ENCODE measurements at regions not wholly inside any gene's neighbourhood (a gene's known extent, or its start where the extent isn't known, plus 50 kb on each side); places are given as distances from the start of the nearest gene placed in this dataset.

GRCh38 chr3:195003893-195004289, 267.1 kb downstream of the XXYLT1 start:
- TF ChIP-seq EP300 (IDR thresholded peaks at IDR 0.05; ENCODE audit: low read depth) (no peak), POLR2A (IDR thresholded peaks at IDR 0.05) (no peak)

DNA sequence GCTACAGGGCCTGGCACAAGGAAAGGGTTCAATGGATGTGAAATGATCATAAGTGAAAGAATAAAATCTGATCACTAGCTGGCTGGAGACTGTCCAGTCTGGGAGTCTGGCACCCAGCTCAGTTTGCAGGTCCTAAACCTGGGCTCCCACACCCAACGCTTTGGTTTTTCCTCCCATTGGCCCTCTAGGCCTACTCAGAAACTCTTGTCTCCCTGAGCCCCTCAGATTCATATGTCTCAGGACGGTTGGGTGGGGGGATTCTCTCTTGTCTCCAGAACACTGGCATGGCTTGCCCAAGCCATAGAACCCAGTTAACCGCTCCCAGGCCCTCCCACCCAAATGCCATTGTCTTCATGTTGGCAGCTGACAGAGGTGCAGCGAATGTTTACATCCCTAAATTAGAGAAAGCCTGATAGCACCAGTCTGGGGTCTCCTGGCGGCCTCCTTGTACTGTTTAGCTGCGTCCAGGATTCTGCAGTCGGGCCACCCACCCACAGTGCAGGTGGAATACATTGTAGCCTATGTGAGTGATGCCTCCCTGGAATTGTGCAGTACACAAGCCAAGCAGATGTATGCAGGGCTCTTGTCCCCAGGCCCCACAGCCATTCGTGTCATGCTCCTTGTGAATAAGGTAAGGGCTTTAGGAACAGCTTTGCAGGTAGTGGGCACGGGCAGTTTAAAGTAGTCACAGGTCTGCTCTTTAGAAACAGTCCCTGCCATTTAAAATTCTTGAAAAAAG, 266.3 kb downstream of the XXYLT1 start:
- Histone ChIP-seq H3K36me3 (no peaks in the 10 kb centered on the region), H3K27me3 (peaks cover 7% of the 10 kb centered on the region), H3K4me3 (no peak overlapping the region), H3K9me3 (no peaks in the 10 kb centered on the region), H3K27ac (no peak overlapping the region), H3K4me1 (peaks cover 0 to 4% (median 2%) of the 10 kb centered on the region in 4 donors)
- intact Hi-C loops (cut with DNase I; ENCODE audit: low total_unique reads) (loop anchor here (10.0 kb wide), 1 partner anchor 260 kb away; no protein-coding TSS in a partner anchor), in situ Hi-C loops (cut with MboI; ENCODE audit: low pct_ligation_motif_present in 1 of 4, low pct_unique_long_range_greater_than_20kb in 1 of 4, low sequenced_read_pairs in 3 of 4) (loop anchor here in 1 of 4 donors (25.0 kb wide), 1 partner anchor 233 kb away; no protein-coding TSS in a partner anchor)
- no peak for DNase-seq
- WGBS, 2 donors (ENCODE audit: low coverage in 1 of 2), result 91% methylated on average over 9 of the region's 9 CpGs; no CpG with 5 or more reads in 1 of the 2 donors
- TF ChIP-seq, protein P1, sequence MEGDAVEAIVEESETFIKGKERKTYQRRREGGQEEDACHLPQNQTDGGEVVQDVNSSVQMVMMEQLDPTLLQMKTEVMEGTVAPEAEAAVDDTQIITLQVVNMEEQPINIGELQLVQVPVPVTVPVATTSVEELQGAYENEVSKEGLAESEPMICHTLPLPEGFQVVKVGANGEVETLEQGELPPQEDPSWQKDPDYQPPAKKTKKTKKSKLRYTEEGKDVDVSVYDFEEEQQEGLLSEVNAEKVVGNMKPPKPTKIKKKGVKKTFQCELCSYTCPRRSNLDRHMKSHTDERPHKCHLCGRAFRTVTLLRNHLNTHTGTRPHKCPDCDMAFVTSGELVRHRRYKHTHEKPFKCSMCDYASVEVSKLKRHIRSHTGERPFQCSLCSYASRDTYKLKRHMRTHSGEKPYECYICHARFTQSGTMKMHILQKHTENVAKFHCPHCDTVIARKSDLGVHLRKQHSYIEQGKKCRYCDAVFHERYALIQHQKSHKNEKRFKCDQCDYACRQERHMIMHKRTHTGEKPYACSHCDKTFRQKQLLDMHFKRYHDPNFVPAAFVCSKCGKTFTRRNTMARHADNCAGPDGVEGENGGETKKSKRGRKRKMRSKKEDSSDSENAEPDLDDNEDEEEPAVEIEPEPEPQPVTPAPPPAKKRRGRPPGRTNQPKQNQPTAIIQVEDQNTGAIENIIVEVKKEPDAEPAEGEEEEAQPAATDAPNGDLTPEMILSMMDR (IDR thresholded peaks at IDR 0.05), result no peak
- TF ChIP-seq EP300 (IDR thresholded peaks at IDR 0.05; ENCODE audit: low read depth) (no peak), POLR2A (IDR thresholded peaks at IDR 0.05) (no peak)

More at GRCh38 chr3:195003893-195004289, 267.1 kb downstream of the XXYLT1 start:
- H3K36me3 ChIP-seq, result no peaks in the 10 kb centered on the region
- no peak overlapping the region for H3K27ac ChIP-seq
- H3K4me3 ChIP-seq, result no peak overlapping the region
- DNase-seq, result no peak
- peaks cover 0 to 4% (median 2%) of the 10 kb centered on the region in 4 donors for H3K4me1 ChIP-seq
- H3K9me3 ChIP-seq, result no peaks in the 10 kb centered on the region
- intact Hi-C loops (cut with DNase I; ENCODE audit: low total_unique reads), result loop anchor here (10.0 kb wide), 1 partner anchor 261 kb away; no protein-coding TSS in a partner anchor
- H3K27me3 ChIP-seq, result peaks cover 7% of the 10 kb centered on the region
- 85 to 88% methylated on average over 4 to 8 of the region's 8 CpGs for WGBS, 2 donors (ENCODE audit: low coverage in 1 of 2)
- in situ Hi-C loops (cut with MboI; ENCODE audit: low pct_ligation_motif_present in 1 of 4, low pct_unique_long_range_greater_than_20kb in 1 of 4, low sequenced_read_pairs in 3 of 4), result loop anchor here in 1 of 4 donors (25.0 kb wide), 1 partner anchor 233 kb away; no protein-coding TSS in a partner anchor

DNA sequence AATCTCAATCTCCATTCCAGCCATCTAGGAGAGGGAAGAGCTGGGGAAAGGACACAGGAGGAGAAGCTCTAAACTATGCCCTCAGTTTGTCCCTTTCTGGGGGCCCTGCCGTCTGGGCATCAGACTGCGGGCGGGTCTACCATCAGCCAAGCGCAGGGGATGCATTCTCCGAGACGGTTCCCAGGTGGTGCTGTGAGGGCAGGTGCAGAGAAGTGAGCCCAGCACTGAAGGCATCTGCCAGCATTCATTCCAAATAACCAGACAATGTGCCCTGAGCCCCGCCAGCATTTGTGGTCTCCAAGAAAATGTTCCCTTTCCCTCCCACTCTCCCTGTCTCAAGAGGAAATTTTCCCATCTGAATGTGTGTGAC, 265.7 kb downstream of the XXYLT1 start:
- no peaks in the 10 kb centered on the region for H3K36me3 ChIP-seq
- intact Hi-C loops (cut with DNase I; ENCODE audit: low total_unique reads) (loop anchor here (10.0 kb wide), 1 partner anchor 260 kb away; no protein-coding TSS in a partner anchor), in situ Hi-C loops (cut with MboI; ENCODE audit: low pct_ligation_motif_present in 1 of 4, low pct_unique_long_range_greater_than_20kb in 1 of 4, low sequenced_read_pairs in 3 of 4) (loop anchor here in 1 of 4 donors (25.0 kb wide), 1 partner anchor 232 kb away; no protein-coding TSS in a partner anchor)
- H3K9me3 ChIP-seq, result no peaks in the 10 kb centered on the region
- no peak for DNase-seq
- no peak overlapping the region for H3K4me3 ChIP-seq
- H3K27ac ChIP-seq, result no peak overlapping the region
- H3K4me1 ChIP-seq, result peaks cover 0 to 4% (median 2%) of the 10 kb centered on the region in 4 donors
- 88% methylated on average over 7 of the region's 7 CpGs; no CpG with 5 or more reads in 1 of the 2 donors for WGBS, 2 donors (ENCODE audit: low coverage in 1 of 2)
- TF ChIP-seq EP300 (IDR thresholded peaks at IDR 0.05; ENCODE audit: low read depth), result no peak
- TF ChIP-seq, protein P1 (IDR thresholded peaks at IDR 0.05), result no peak
- TF ChIP-seq POLR2AphosphoS5 (IDR thresholded peaks at IDR 0.05), result no peak
- TF ChIP-seq POLR2A (IDR thresholded peaks at IDR 0.05), result no peak
- peaks cover 7% of the 10 kb centered on the region for H3K27me3 ChIP-seq

GRCh38 chr3:195005759-195006510, 265.0 kb downstream of the XXYLT1 start:
- no peak for TF ChIP-seq EP300 (IDR thresholded peaks at IDR 0.05; ENCODE audit: low read depth)
- TF ChIP-seq POLR2A (IDR thresholded peaks at IDR 0.05), result no peak
- TF ChIP-seq, protein P1 (IDR thresholded peaks at IDR 0.05), result no peak
- TF ChIP-seq POLR2AphosphoS5 (IDR thresholded peaks at IDR 0.05), result no peak
- intact Hi-C loops (cut with DNase I; ENCODE audit: low total_unique reads), result loop anchor here (10.0 kb wide), 1 partner anchor 259 kb away; no protein-coding TSS in a partner anchor
- Histone ChIP-seq H3K4me1 (peaks cover 0 to 4% (median 2%) of the 10 kb centered on the region in 4 donors), H3K4me3 (no peak overlapping the region), H3K9me3 (no peaks in the 10 kb centered on the region), H3K36me3 (no peaks in the 10 kb centered on the region), H3K27ac (no peak overlapping the region), H3K27me3 (peaks cover 7% of the 10 kb centered on the region)
- WGBS, 2 donors (ENCODE audit: low coverage in 1 of 2), result 80 to 94% methylated on average over 1 to 13 of the region's 18 CpGs
- in situ Hi-C loops (cut with MboI; ENCODE audit: low pct_ligation_motif_present in 1 of 4, low pct_unique_long_range_greater_than_20kb in 1 of 4, low sequenced_read_pairs in 3 of 4), result loop anchor here in 1 of 4 donors (25.0 kb wide), 1 partner anchor 231 kb away; no protein-coding TSS in a partner anchor
- no peak for DNase-seq

Measured in transverse colon (tissue), 4 donors.